Activated naive CD8-positive, alpha-beta T cell treated with anti-CD3 and anti-CD28 coated beads, Interleukin-2, amount 50 U/mL, for 24 hours (primary cell): ENCODE measurements at regions not wholly inside any gene's neighbourhood (a gene's known extent, or its start where the extent isn't known, plus 50 kb on each side); places are given as distances from the start of the nearest gene placed in this dataset.

Source experiments
- ATAC-seq: fragments of 150-1000 bp; cut with Tn5 transposase; one replicate; pipeline ENCODE4 v1.10.0; 2021
- DNase-seq: peaks from one replicate; pipeline ENCODE4 v3.0.0; 2021
- H3K27ac Mint-ChIP-seq: one replicate; pipeline ENCODE4 v1.8.0; 2021; ENCODE audit warnings: mild to moderate bottlenecking, mixed read lengths
- H3K27me3 Mint-ChIP-seq: one replicate; pipeline ENCODE4 v1.8.0; 2021; ENCODE audit warnings: mixed read lengths
- H3K36me3 Mint-ChIP-seq: one replicate; pipeline ENCODE4 v1.8.0; 2021; ENCODE audit warnings: low read depth, mixed read lengths
- H3K4me1 Mint-ChIP-seq: one replicate; pipeline ENCODE4 v1.8.0; 2021; ENCODE audit warnings: mixed read lengths
- H3K4me3 Mint-ChIP-seq: one replicate; pipeline ENCODE4 v1.8.0; 2021; ENCODE audit warnings: mild to moderate bottlenecking, moderate library complexity, mixed read lengths
- H3K9me3 Mint-ChIP-seq: one replicate; pipeline ENCODE4 v1.8.0; 2021; ENCODE audit warnings: mixed read lengths

GRCh38 chr3:59432665-59433064, 382.8 kb upstream of the CFAP20DC start:
- Mint-ChIP-seq H3K36me3 (peaks cover 4% of the 10 kb centered on the region), H3K9me3 (peaks cover 16% of the 10 kb centered on the region), H3K4me1 (peaks cover 20% of the 10 kb centered on the region), H3K27me3 (no peaks in the 10 kb centered on the region), H3K4me3 (no peak overlapping the region), H3K27ac (no peak overlapping the region)
- no peak for DNase-seq
- ATAC-seq: no peak

GRCh38 chr3:59430341-59430740, 380.5 kb upstream of the CFAP20DC start:
- Mint-ChIP-seq H3K27me3 (no peaks in the 10 kb centered on the region), H3K4me1 (peaks cover 32% of the 10 kb centered on the region), H3K27ac (no peak overlapping the region), H3K9me3 (peaks cover 16% of the 10 kb centered on the region), H3K36me3 (peaks cover 4% of the 10 kb centered on the region), H3K4me3 (no peak overlapping the region)
- no peak for ATAC-seq
- DNase-seq: no peak

- no peaks in the 10 kb centered on the region for H3K27me3 Mint-ChIP-seq
- H3K9me3 Mint-ChIP-seq: peaks cover 6% of the 10 kb centered on the region
- no peak overlapping the region for H3K4me3 Mint-ChIP-seq
- no peak overlapping the region for H3K27ac Mint-ChIP-seq
- DNase-seq (no peak), ATAC-seq (no peak)
- H3K4me1 Mint-ChIP-seq: peaks cover 42% of the 10 kb centered on the region
- peaks cover 1% of the 10 kb centered on the region for H3K36me3 Mint-ChIP-seq
Observed at GRCh38 chr3:59429198-59429597, 379.4 kb upstream of the CFAP20DC start.

GRCh38 chr3:59426821-59427565, 377.2 kb upstream of the CFAP20DC start:
- no peak for DNase-seq
- H3K27me3 Mint-ChIP-seq: no peaks in the 10 kb centered on the region
- ATAC-seq: peak; percentile 47
- peak overlapping the region; percentile 56 for H3K4me3 Mint-ChIP-seq
- peaks cover 63% of the 10 kb centered on the region for H3K4me1 Mint-ChIP-seq
- H3K9me3 Mint-ChIP-seq: no peaks in the 10 kb centered on the region
- no peaks in the 10 kb centered on the region for H3K36me3 Mint-ChIP-seq
- H3K27ac Mint-ChIP-seq: peak overlapping the region; percentile 72

- Mint-ChIP-seq H3K9me3 (no peaks in the 10 kb centered on the region), H3K36me3 (no peaks in the 10 kb centered on the region), H3K4me3 (peak overlapping the region; percentile 56), H3K27ac (peak overlapping the region; percentile 72), H3K27me3 (no peaks in the 10 kb centered on the region), H3K4me1 (peaks cover 69% of the 10 kb centered on the region)
- peak; percentile 73 for ATAC-seq
- DNase-seq: peak; percentile 53
Observed at GRCh38 chr3:59425942-59426341, 376.1 kb upstream of the CFAP20DC start.

- H3K36me3 Mint-ChIP-seq: no peaks in the 10 kb centered on the region
- H3K9me3 Mint-ChIP-seq: no peaks in the 10 kb centered on the region
- DNase-seq: no peak
- H3K4me1 Mint-ChIP-seq: peaks cover 69% of the 10 kb centered on the region
- ATAC-seq: no peak
- H3K4me3 Mint-ChIP-seq: no peak overlapping the region
- H3K27me3 Mint-ChIP-seq: no peaks in the 10 kb centered on the region
- peak overlapping the region; percentile 72 for H3K27ac Mint-ChIP-seq
Observed at GRCh38 chr3:59425371-59425770, 375.5 kb upstream of the CFAP20DC start.

- Mint-ChIP-seq H3K9me3 (no peaks in the 10 kb centered on the region), H3K27me3 (no peaks in the 10 kb centered on the region), H3K4me3 (no peak overlapping the region), H3K27ac (peak overlapping the region; percentile 12), H3K4me1 (peaks cover 69% of the 10 kb centered on the region), H3K36me3 (no peaks in the 10 kb centered on the region)
- ATAC-seq (peak; percentile 27), DNase-seq (no peak)
Observed at GRCh38 chr3:59424268-59425010, 374.6 kb upstream of the CFAP20DC start.

- DNase-seq: no peak
- no peak for ATAC-seq
- H3K36me3 Mint-ChIP-seq: no peaks in the 10 kb centered on the region
- H3K27ac Mint-ChIP-seq: no peak overlapping the region
- H3K9me3 Mint-ChIP-seq: no peaks in the 10 kb centered on the region
- H3K4me1 Mint-ChIP-seq: peaks cover 66% of the 10 kb centered on the region
- no peaks in the 10 kb centered on the region for H3K27me3 Mint-ChIP-seq
- no peak overlapping the region for H3K4me3 Mint-ChIP-seq
Observed at GRCh38 chr3:59423707-59424106, 373.9 kb upstream of the CFAP20DC start.

GRCh38 chr3:59422312-59422711, 372.5 kb upstream of the CFAP20DC start:
- Mint-ChIP-seq H3K4me1 (peaks cover 56% of the 10 kb centered on the region), H3K4me3 (no peak overlapping the region)

GRCh38 chr3:59418836-59419235, 369.0 kb upstream of the CFAP20DC start:
- ATAC-seq (no peak), DNase-seq (no peak)
- Mint-ChIP-seq H3K27ac (no peak overlapping the region), H3K27me3 (peaks cover 3% of the 10 kb centered on the region), H3K36me3 (no peaks in the 10 kb centered on the region), H3K4me3 (no peak overlapping the region), H3K4me1 (peaks cover 23% of the 10 kb centered on the region), H3K9me3 (no peaks in the 10 kb centered on the region)

More at GRCh38 chr3:59422312-59422711, 372.5 kb upstream of the CFAP20DC start:
- H3K27me3 Mint-ChIP-seq: no peaks in the 10 kb centered on the region
- H3K9me3 Mint-ChIP-seq: no peaks in the 10 kb centered on the region
- peak overlapping the region; percentile 67 for H3K27ac Mint-ChIP-seq
- no peaks in the 10 kb centered on the region for H3K36me3 Mint-ChIP-seq
- ATAC-seq: peak; percentile 65
- DNase-seq: no peak

GRCh38 chr3:59412516-59412915, 362.7 kb upstream of the CFAP20DC start:
- Mint-ChIP-seq H3K9me3 (peaks cover 4% of the 10 kb centered on the region), H3K27me3 (peaks cover 3% of the 10 kb centered on the region), H3K4me3 (no peak overlapping the region), H3K36me3 (no peaks in the 10 kb centered on the region), H3K4me1 (peaks cover 9% of the 10 kb centered on the region), H3K27ac (no peak overlapping the region)
- no peak for ATAC-seq
- DNase-seq: no peak

GRCh38 chr3:59411694-59412093, 361.9 kb upstream of the CFAP20DC start:
- Mint-ChIP-seq H3K36me3 (no peaks in the 10 kb centered on the region), H3K4me3 (no peak overlapping the region), H3K9me3 (peaks cover 4% of the 10 kb centered on the region), H3K27ac (no peak overlapping the region), H3K27me3 (peaks cover 3% of the 10 kb centered on the region), H3K4me1 (peaks cover 17% of the 10 kb centered on the region)
- ATAC-seq: no peak
- DNase-seq: no peak

GRCh38 chr3:59411186-59411585, 361.4 kb upstream of the CFAP20DC start:
- Mint-ChIP-seq H3K4me1 (peaks cover 19% of the 10 kb centered on the region), H3K36me3 (no peaks in the 10 kb centered on the region), H3K9me3 (peaks cover 4% of the 10 kb centered on the region), H3K27me3 (peaks cover 3% of the 10 kb centered on the region), H3K27ac (no peak overlapping the region), H3K4me3 (no peak overlapping the region)
- ATAC-seq: no peak
- no peak for DNase-seq

- H3K27me3 Mint-ChIP-seq: no peaks in the 10 kb centered on the region
- DNase-seq (no peak), ATAC-seq (no peak)
- H3K36me3 Mint-ChIP-seq: no peaks in the 10 kb centered on the region
- peaks cover 19% of the 10 kb centered on the region for H3K4me1 Mint-ChIP-seq
- peaks cover 4% of the 10 kb centered on the region for H3K9me3 Mint-ChIP-seq
- no peak overlapping the region for H3K4me3 Mint-ChIP-seq
- H3K27ac Mint-ChIP-seq: no peak overlapping the region
Observed at GRCh38 chr3:59408047-59408624, 358.3 kb upstream of the CFAP20DC start.

GRCh38 chr3:59407425-59407824, 357.6 kb upstream of the CFAP20DC start:
- no peaks in the 10 kb centered on the region for H3K27me3 Mint-ChIP-seq
- peaks cover 4% of the 10 kb centered on the region for H3K9me3 Mint-ChIP-seq
- H3K27ac Mint-ChIP-seq: no peak overlapping the region
- H3K4me3 Mint-ChIP-seq: no peak overlapping the region
- ATAC-seq (no peak), DNase-seq (no peak)
- peaks cover 19% of the 10 kb centered on the region for H3K4me1 Mint-ChIP-seq
- H3K36me3 Mint-ChIP-seq: no peaks in the 10 kb centered on the region
